ENCODE measurements at regions not wholly inside any gene's neighbourhood (a gene's known extent, or its start where the extent isn't known, plus 50 kb on each side); places are given as distances from the start of the nearest gene placed in this dataset.

- H3K9me3 ChIP-seq: peaks cover 0 to 4% (median 0%) of the 10 kb centered on the region in 4 donors
- H3K4me1 ChIP-seq: no peaks in the 10 kb centered on the region
- DNase-seq: no peak
- no peaks in the 10 kb centered on the region for H3K27me3 ChIP-seq
- TF ChIP-seq EP300 (IDR thresholded peaks at IDR 0.05) (no peak), POLR2A (IDR thresholded peaks at IDR 0.05) (no peak), POLR2AphosphoS5 (IDR thresholded peaks at IDR 0.05) (no peak), CTCF (IDR thresholded peaks at IDR 0.05) (no peak)
- H3K4me3 ChIP-seq: no peak overlapping the region
- H3K36me3 ChIP-seq: no peaks in the 10 kb centered on the region
- intact Hi-C loops (cut with DNase I): no loop called here
- no peak overlapping the region for H3K27ac ChIP-seq
Observed at GRCh38 chr3:144409319-144409718, 437.7 kb downstream of the DIPK2A start.

- no peaks in the 10 kb centered on the region for H3K27me3 ChIP-seq
- no peak overlapping the region for H3K27ac ChIP-seq
- TF ChIP-seq EP300 (IDR thresholded peaks at IDR 0.05) (no peak), POLR2A (IDR thresholded peaks at IDR 0.05) (no peak)
- WGBS, 2 donors: 91 to 92% methylated on average over 2 of the region's 2 CpGs
- intact Hi-C loops (cut with DNase I): no loop called here
- H3K9me3 ChIP-seq: peaks cover 0 to 4% (median 0%) of the 10 kb centered on the region in 4 donors
- no peak overlapping the region for H3K4me3 ChIP-seq
- no peak for DNase-seq
- no peaks in the 10 kb centered on the region for H3K4me1 ChIP-seq
- H3K36me3 ChIP-seq: no peaks in the 10 kb centered on the region
Observed at GRCh38 chr3:144413068-144413467, 441.4 kb downstream of the DIPK2A start.

- no peaks in the 10 kb centered on the region for H3K27me3 ChIP-seq
- no peak overlapping the region for H3K4me3 ChIP-seq
- TF ChIP-seq CTCF (IDR thresholded peaks at IDR 0.05): no peak
- no peak for TF ChIP-seq POLR2A (IDR thresholded peaks at IDR 0.05)
- TF ChIP-seq EP300 (IDR thresholded peaks at IDR 0.05): no peak
- no peak for TF ChIP-seq POLR2AphosphoS5 (IDR thresholded peaks at IDR 0.05)
- DNase-seq: no peak
- intact Hi-C loops (cut with DNase I): no loop called here
- 0 to 29% methylated on average over 1 of the region's 1 CpG for WGBS, 2 donors
- no peaks in the 10 kb centered on the region for H3K4me1 ChIP-seq
- H3K27ac ChIP-seq: no peak overlapping the region
- no peaks in the 10 kb centered on the region for H3K36me3 ChIP-seq
- H3K9me3 ChIP-seq: peaks cover 0 to 4% (median 0%) of the 10 kb centered on the region in 4 donors
Observed at GRCh38 chr3:144415492-144415891, 443.9 kb downstream of the DIPK2A start.

GRCh38 chr3:144424606-144425005 lies 453.0 kb downstream of the DIPK2A start:
- intact Hi-C loops (cut with DNase I): no loop called here
- 89% methylated on average over 4 of the region's 4 CpGs for WGBS, 2 donors
- TF ChIP-seq POLR2AphosphoS5 (IDR thresholded peaks at IDR 0.05): no peak
- TF ChIP-seq EP300 (IDR thresholded peaks at IDR 0.05): no peak
- TF ChIP-seq CTCF (IDR thresholded peaks at IDR 0.05): no peak
- TF ChIP-seq POLR2A (IDR thresholded peaks at IDR 0.05): no peak
- Histone ChIP-seq H3K36me3 (no peaks in the 10 kb centered on the region), H3K4me1 (peaks cover 0 to 10% (median 7%) of the 10 kb centered on the region in 4 donors), H3K4me3 (no peak overlapping the region), H3K27me3 (no peaks in the 10 kb centered on the region), H3K9me3 (no peaks in the 10 kb centered on the region), H3K27ac (no peak overlapping the region)
- no peak for DNase-seq

GRCh38 chr3:144426366-144426765 lies 454.7 kb downstream of the DIPK2A start:
- TF ChIP-seq POLR2A (IDR thresholded peaks at IDR 0.05) (no peak), POLR2AphosphoS5 (IDR thresholded peaks at IDR 0.05) (no peak), CTCF (IDR thresholded peaks at IDR 0.05) (no peak), EP300 (IDR thresholded peaks at IDR 0.05) (no peak)
- H3K27ac ChIP-seq: no peak overlapping the region
- H3K4me1 ChIP-seq: peaks cover 0 to 10% (median 7%) of the 10 kb centered on the region in 4 donors
- no peak overlapping the region for H3K4me3 ChIP-seq
- no peak for DNase-seq
- intact Hi-C loops (cut with DNase I): no loop called here
- no peaks in the 10 kb centered on the region for H3K9me3 ChIP-seq
- H3K36me3 ChIP-seq: no peaks in the 10 kb centered on the region
- H3K27me3 ChIP-seq: no peaks in the 10 kb centered on the region

Measured in sigmoid colon (tissue), 6 donors.